ENCODE measurements at regions not wholly inside any gene's neighbourhood (a gene's known extent, or its start where the extent isn't known, plus 50 kb on each side); places are given as distances from the start of the nearest gene placed in this dataset.
"Not testable (repeated sequence)": the region's sequence is repeated elsewhere in the genome, so short reads cannot be mapped to it uniquely, and the experiment has no call there.

DNA sequence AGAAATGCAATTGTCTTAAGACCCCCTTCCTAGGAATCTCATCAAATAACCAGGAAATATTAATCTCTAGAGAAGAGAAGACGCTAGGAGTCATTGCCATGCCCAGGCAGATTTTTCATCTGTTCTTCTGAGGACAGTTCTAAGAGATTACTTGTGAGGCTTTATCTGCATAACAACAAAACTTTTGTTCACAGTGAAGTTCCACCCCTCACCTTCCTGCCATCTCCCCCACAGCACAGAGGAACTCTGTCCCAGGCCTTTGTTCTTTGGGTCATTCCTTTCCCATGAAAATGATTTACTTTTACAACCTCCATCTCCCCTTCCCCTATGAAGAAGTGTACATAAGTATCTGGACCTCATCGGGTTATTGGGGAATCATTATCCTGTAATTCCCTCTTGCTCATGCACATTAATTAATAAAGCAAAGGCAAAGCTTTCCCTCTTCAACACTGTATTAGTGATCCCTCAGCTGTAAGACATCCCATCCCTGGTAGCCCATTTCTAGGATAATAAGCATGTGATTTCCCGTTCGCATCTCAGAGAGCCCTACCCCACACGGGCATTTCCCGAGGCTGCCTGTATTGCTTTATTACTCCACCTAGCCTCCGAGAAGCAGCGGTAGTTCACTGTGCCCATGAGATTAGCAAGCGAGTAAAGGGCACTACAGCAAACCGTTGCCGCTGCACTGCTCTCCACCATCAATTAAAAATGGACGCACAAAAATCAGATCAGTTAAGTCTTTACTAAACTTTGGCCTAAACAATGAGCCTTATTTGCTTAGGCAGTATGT, 384.4 kb upstream of the CAMK1G start (continued):
- TF ChIP-seq, protein P1, sequence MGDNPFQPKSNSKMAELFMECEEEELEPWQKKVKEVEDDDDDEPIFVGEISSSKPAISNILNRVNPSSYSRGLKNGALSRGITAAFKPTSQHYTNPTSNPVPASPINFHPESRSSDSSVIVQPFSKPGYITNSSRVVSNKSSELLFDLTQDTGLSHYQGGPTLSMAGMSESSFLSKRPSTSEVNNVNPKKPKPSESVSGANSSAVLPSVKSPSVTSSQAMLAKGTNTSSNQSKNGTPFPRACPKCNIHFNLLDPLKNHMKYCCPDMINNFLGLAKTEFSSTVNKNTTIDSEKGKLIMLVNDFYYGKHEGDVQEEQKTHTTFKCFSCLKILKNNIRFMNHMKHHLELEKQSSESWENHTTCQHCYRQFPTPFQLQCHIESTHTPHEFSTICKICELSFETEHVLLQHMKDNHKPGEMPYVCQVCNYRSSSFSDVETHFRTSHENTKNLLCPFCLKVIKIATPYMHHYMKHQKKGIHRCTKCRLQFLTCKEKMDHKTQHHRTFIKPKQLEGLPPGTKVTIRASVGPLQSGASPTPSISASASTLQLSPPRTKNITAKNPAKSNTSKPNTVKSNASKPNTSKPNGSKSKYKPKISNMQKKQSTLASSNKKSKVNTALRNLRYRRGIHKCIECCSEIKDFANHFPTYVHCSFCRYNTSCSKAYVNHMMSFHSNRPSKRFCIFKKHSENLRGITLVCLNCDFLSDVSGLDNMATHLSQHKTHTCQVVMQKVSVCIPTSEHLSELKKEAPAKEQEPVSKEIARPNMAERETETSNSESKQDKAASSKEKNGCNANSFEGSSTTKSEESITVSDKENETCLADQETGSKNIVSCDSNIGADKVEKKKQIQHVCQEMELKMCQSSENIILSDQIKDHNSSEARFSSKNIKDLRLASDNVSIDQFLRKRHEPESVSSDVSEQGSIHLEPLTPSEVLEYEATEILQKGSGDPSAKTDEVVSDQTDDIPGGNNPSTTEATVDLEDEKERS (tag by site-specific recombination; IDR thresholded peaks at IDR 0.05) = no peak

DNA sequence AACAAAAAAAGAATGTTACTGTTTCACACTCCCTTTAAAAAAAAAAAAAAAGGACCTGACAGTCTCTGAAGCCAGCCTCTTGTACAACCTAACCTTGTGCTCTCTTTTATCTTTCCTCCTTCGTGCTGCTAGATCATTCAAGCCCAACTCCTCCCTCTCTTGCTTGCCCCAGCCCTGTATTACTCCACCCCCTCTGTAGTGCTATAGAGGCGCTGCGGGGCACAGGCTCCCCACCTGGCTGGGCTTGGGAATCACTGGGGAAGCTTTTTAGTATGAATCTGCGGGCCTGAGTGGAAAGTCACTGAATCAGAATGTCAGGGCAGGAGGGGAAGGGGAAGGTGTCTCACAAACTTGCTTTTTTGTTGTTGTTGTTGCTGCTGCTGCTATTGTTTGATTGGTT, 383.7 kb upstream of the CAMK1G start:
- Histone ChIP-seq H3K27ac (ENCODE audit: extremely low read depth, low read depth, low read length) (no peak overlapping the region), H3K4me3 (ENCODE audit: low read depth, low read length) (no peak overlapping the region), H3K36me3 (ENCODE audit: control insufficient read depth in 2 of 2, insufficient read depth in 1 of 2, low read length in 2 of 2) (no peaks in the 10 kb centered on the region), H3K4me1 (ENCODE audit: control insufficient read depth, insufficient read depth, low read length) (no peaks in the 10 kb centered on the region), H3K9me3 (ENCODE audit: control insufficient read depth, insufficient read depth, low read depth, low read length) (no peaks in the 10 kb centered on the region)
- ChIA-PET CTCF (interaction anchor here (0.6 to 4.4 kb wide), 4 partner anchors 9 to 800 kb away, joined by 3 to 32 read pairs (median 16); no protein-coding TSS in a partner anchor), POLR2A (no interaction called here)
- TF ChIP-seq ZIC2 (tag by site-specific recombination; IDR thresholded peaks at IDR 0.05) (peak; percentile 65), HOXC10 (CRISPR knock-in tag; IDR thresholded peaks at IDR 0.05) (no peak)
- TF ChIP-seq, protein P2, sequence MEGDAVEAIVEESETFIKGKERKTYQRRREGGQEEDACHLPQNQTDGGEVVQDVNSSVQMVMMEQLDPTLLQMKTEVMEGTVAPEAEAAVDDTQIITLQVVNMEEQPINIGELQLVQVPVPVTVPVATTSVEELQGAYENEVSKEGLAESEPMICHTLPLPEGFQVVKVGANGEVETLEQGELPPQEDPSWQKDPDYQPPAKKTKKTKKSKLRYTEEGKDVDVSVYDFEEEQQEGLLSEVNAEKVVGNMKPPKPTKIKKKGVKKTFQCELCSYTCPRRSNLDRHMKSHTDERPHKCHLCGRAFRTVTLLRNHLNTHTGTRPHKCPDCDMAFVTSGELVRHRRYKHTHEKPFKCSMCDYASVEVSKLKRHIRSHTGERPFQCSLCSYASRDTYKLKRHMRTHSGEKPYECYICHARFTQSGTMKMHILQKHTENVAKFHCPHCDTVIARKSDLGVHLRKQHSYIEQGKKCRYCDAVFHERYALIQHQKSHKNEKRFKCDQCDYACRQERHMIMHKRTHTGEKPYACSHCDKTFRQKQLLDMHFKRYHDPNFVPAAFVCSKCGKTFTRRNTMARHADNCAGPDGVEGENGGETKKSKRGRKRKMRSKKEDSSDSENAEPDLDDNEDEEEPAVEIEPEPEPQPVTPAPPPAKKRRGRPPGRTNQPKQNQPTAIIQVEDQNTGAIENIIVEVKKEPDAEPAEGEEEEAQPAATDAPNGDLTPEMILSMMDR (tag by site-specific recombination; IDR thresholded peaks at IDR 0.05) = 0 out of 2 replicates have a peak, but pooled peaks have one; percentile 12
- TF ChIP-seq, protein P3, sequence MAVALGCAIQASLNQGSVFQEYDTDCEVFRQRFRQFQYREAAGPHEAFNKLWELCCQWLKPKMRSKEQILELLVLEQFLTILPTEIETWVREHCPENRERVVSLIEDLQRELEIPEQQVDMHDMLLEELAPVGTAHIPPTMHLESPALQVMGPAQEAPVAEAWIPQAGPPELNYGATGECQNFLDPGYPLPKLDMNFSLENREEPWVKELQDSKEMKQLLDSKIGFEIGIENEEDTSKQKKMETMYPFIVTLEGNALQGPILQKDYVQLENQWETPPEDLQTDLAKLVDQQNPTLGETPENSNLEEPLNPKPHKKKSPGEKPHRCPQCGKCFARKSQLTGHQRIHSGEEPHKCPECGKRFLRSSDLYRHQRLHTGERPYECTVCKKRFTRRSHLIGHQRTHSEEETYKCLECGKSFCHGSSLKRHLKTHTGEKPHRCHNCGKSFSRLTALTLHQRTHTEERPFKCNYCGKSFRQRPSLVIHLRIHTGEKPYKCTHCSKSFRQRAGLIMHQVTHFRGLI (tag by site-specific recombination; IDR thresholded peaks at IDR 0.05) = peak; percentile 83

DNA sequence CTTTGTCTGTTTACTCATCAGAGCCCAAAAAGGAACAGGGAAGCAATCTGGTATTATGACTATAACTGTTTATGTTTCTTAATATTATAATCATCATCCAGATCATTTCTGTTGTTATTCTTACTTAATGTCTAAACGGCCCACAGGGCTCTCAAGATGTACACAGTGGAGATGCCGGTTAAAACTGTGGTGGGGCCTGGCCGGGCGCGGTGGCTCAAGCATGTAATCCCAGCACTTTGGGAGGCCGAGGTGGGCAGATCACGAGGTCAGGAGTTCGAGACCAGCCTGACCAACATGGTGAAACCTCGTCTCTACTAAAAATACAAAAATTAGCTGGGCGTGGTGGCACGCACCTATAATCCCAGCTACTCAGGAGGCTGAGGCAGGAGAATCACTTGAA, 381.2 kb upstream of the CAMK1G start:
- H3K4me1 ChIP-seq (ENCODE audit: control insufficient read depth, insufficient read depth, low read length); H3K27ac ChIP-seq (ENCODE audit: extremely low read depth, low read depth, low read length); POLR2A ChIA-PET; H3K36me3 ChIP-seq (ENCODE audit: control insufficient read depth in 2 of 2, insufficient read depth in 1 of 2, low read length in 2 of 2); H3K4me3 ChIP-seq (ENCODE audit: low read depth, low read length); H3K9me3 ChIP-seq (ENCODE audit: control insufficient read depth, insufficient read depth, low read depth, low read length): not testable (repeated sequence)
- CTCF ChIA-PET = interaction anchor here (0.6 to 4.4 kb wide), 38 partner anchors 8 to 1181 kb away, joined by 3 to 32 read pairs (median 4); partner anchors contain the start of gene PLXNA2

DNA sequence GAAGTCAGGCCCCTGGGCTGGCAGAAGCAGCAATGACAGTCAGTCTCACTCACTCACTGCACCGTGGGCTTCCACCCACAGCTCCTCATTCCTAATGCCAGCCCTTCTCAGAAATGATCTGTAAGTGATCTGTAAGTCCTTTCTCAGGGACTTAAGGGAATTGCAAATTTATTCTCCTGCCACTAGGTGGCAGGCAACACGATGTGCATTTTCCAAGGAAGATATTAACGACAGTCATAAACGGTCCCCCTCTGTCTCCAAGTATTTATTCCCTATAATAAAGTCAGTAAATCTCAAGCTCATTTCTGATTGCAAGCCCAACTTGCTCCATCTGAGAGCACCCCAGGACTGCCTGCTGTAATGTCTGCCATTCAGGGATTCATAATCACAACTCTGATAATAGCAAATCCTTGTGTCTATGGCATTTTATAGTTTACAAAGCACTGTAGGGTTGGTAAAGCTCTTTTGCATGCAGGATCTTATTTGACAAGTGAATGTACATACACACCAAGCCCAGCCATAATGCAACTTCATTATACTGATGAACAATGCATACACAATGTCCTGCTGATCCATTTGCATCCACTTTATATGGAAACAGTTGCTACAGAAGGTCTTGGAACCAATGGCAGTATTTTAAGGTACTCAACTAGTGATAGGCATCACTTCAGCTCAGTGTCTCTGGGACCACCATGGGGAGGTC, 380.5 kb upstream of the CAMK1G start:
- Histone ChIP-seq H3K36me3 (ENCODE audit: control insufficient read depth in 2 of 2, insufficient read depth in 1 of 2, low read length in 2 of 2) (no peaks in the 10 kb centered on the region), H3K9me3 (ENCODE audit: control insufficient read depth, insufficient read depth, low read depth, low read length) (no peaks in the 10 kb centered on the region), H3K4me1 (ENCODE audit: control insufficient read depth, insufficient read depth, low read length) (no peaks in the 10 kb centered on the region), H3K27ac (ENCODE audit: extremely low read depth, low read depth, low read length) (no peak overlapping the region), H3K4me3 (ENCODE audit: low read depth, low read length) (no peak overlapping the region)
- POLR2A ChIA-PET = interaction anchor here (0.5 kb wide), 1 partner anchor 163 kb away, joined by 3 read pairs; no protein-coding TSS in a partner anchor
- CTCF ChIA-PET = interaction anchor here (0.6 to 4.4 kb wide), 44 partner anchors 8 to 1181 kb away, joined by 3 to 32 read pairs (median 4); partner anchors contain the start of gene PLXNA2
- TF ChIP-seq ZNF10 (tag by site-specific recombination; IDR thresholded peaks at IDR 0.05) (no peak), ZNF654 (tag by site-specific recombination; IDR thresholded peaks at IDR 0.05; ENCODE audit: low read depth) (peak; percentile 46), ZNF514 (tag by site-specific recombination; IDR thresholded peaks at IDR 0.05) (no peak), ZFP3 (tag by site-specific recombination; IDR thresholded peaks at IDR 0.05; ENCODE audit: low read depth) (no peak), ZFHX2 (tag by site-specific recombination; conservative IDR thresholded peaks at IDR 0.05) (peak; percentile 45; the same call in 1 of the 2 replicates), IKZF3 (tag by site-specific recombination; IDR thresholded peaks at IDR 0.05) (peak; percentile 66; the same call in 1 of the 2 replicates), RBAK (tag by site-specific recombination; IDR thresholded peaks at IDR 0.05) (no peak)
